ENCODE measurements at regions not wholly inside any gene's neighbourhood (a gene's known extent, or its start where the extent isn't known, plus 50 kb on each side); places are given as distances from the start of the nearest gene placed in this dataset.

DNA sequence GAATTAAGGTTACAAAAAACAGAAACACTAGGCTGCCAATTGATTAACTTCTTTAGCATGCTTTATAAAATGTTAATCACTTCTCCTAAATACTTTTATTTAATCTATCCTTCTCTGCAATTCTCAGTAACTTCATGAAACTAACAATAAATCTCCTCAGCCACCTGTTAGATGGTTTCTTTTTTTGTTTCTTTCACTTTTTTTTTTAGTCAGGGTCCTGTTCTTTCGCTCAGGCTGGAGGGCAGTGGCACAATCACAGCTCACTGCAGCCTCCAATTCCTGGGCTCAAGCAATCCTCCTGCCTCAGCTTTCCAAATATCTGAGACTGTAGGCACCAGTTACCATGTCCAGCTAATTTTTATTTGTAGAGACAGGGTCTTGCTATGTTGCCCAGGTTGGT is 213.4 kb upstream of the STK17B start:
- no peak overlapping the region for H3K9ac ChIP-seq (ENCODE audit: low read length)
- CTCF ChIA-PET = no interaction called here

DNA sequence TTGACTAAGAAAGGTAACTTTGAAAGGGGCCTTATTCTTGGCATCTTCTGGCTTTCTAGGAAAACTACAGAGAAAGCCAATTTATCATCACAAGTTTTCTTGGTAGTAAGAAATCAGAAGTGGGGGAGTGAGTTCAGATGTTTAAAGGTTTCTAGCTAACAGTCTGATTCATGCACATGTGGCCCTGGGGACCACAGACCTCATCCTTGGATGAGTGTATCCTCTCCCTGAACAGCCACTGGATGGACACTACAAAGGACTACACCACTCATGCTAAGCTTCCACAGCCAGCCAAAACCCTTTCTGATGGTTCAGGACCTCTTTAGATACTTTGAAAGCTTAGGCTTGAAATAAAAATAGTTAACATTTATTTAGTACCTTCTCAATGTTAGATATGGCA is 218.3 kb upstream of the STK17B start:
- ChIA-PET CTCF (no interaction called here), POLR2A (no interaction called here)
- no peaks in the 10 kb centered on the region for H3K9me3 Mint-ChIP-seq (ENCODE audit: insufficient read depth)
- intact Hi-C loops (cut with micrococcal nuclease) = no loop called here
- TF ChIP-seq CTCF (IDR thresholded peaks at IDR 0.05) = no peak
- no peaks in the 10 kb centered on the region for H3K36me3 ChIP-seq (replicated peaks in 1 of 2; ENCODE audit: control extremely low read depth in 1 of 2, control insufficient read depth in 1 of 2, extremely low read depth in 1 of 2, insufficient read depth in 2 of 2, low read length in 1 of 2)
- no peak overlapping the region for H3K27ac ChIP-seq (ENCODE audit: low read length in 2 of 2)
- H2AFZ ChIP-seq (ENCODE audit: insufficient read depth, low read depth, low read length, poor library complexity, severe bottlenecking) = no peak overlapping the region
- peaks cover 6% of the 10 kb centered on the region for H3K27me3 Mint-ChIP-seq
- no peak overlapping the region for H3K4me3 Mint-ChIP-seq
- no peak overlapping the region for H3K4me2 ChIP-seq (replicated peaks; ENCODE audit: low read depth, low read length, poor library complexity, severe bottlenecking)
- H3K9me3 ChIP-seq (ENCODE audit: control extremely low read depth in 1 of 3, control insufficient read depth in 2 of 3, insufficient read depth in 1 of 3, low read length in 2 of 3) = no peaks in the 10 kb centered on the region
- no peaks in the 10 kb centered on the region for H3K27me3 ChIP-seq (replicated peaks in 1 of 4; ENCODE audit: control extremely low read depth in 1 of 4, control insufficient read depth in 3 of 4, insufficient read depth in 4 of 4, low read length in 3 of 4)
- H3K4me1 Mint-ChIP-seq = no peaks in the 10 kb centered on the region
- H3K27ac Mint-ChIP-seq = no peak overlapping the region
- no peaks in the 10 kb centered on the region for H4K20me1 ChIP-seq (ENCODE audit: control insufficient read depth, insufficient read depth, low read length, poor library complexity, severe bottlenecking)
- no peaks in the 10 kb centered on the region for H3K79me2 ChIP-seq (ENCODE audit: control insufficient read depth, insufficient read depth, low read length)
- DNase-seq (no peak), ATAC-seq (ENCODE audit: low read depth) (no peak)
- no peak overlapping the region for H3K4me3 ChIP-seq (ENCODE audit: control extremely low read depth in 1 of 5, extremely low read depth in 1 of 5, insufficient read depth in 1 of 5, low read depth in 2 of 5, low read length in 4 of 5)
- no peak overlapping the region for H3K9ac ChIP-seq (ENCODE audit: low read length)
- no peaks in the 10 kb centered on the region for H3K4me1 ChIP-seq (ENCODE audit: control insufficient read depth in 2 of 2, insufficient read depth in 2 of 2, low read length in 2 of 2)

More for the DNA sequence above, 213.4 kb upstream of the STK17B start:
- no CpG with 5 or more reads among the region's 1 CpG for WGBS (ENCODE audit: insufficient coverage)
- ATAC-seq (ENCODE audit: low read depth) (no peak), DNase-seq (no peak)
- POLR2A ChIA-PET = no interaction called here
- Histone ChIP-seq H3K27me3 (replicated peaks in 1 of 4; ENCODE audit: control extremely low read depth in 1 of 4, control insufficient read depth in 3 of 4, insufficient read depth in 4 of 4, low read length in 3 of 4) (no peaks in the 10 kb centered on the region), H3K9me3 (ENCODE audit: control extremely low read depth in 1 of 3, control insufficient read depth in 2 of 3, insufficient read depth in 1 of 3, low read length in 2 of 3) (no peaks in the 10 kb centered on the region), H3K36me3 (replicated peaks in 1 of 2; ENCODE audit: control extremely low read depth in 1 of 2, control insufficient read depth in 1 of 2, extremely low read depth in 1 of 2, insufficient read depth in 2 of 2, low read length in 1 of 2) (no peaks in the 10 kb centered on the region), H3K4me3 (ENCODE audit: control extremely low read depth in 1 of 5, extremely low read depth in 1 of 5, insufficient read depth in 1 of 5, low read depth in 2 of 5, low read length in 4 of 5) (no peak overlapping the region), H3K79me2 (ENCODE audit: control insufficient read depth, insufficient read depth, low read length) (no peaks in the 10 kb centered on the region), H3K4me2 (replicated peaks; ENCODE audit: low read depth, low read length, poor library complexity, severe bottlenecking) (no peak overlapping the region), H3K27ac (ENCODE audit: low read length in 2 of 2) (no peak overlapping the region), H4K20me1 (ENCODE audit: control insufficient read depth, insufficient read depth, low read length, poor library complexity, severe bottlenecking) (no peaks in the 10 kb centered on the region), H2AFZ (ENCODE audit: insufficient read depth, low read depth, low read length, poor library complexity, severe bottlenecking) (no peak overlapping the region), H3K4me1 (ENCODE audit: control insufficient read depth in 2 of 2, insufficient read depth in 2 of 2, low read length in 2 of 2) (no peaks in the 10 kb centered on the region)
- Mint-ChIP-seq H3K4me1 (no peaks in the 10 kb centered on the region), H3K9me3 (ENCODE audit: insufficient read depth) (no peaks in the 10 kb centered on the region), H3K27ac (no peak overlapping the region), H3K27me3 (no peaks in the 10 kb centered on the region), H3K4me3 (no peak overlapping the region)
- intact Hi-C loops (cut with micrococcal nuclease) = no loop called here
- TF ChIP-seq EZH2 (IDR thresholded peaks at IDR 0.05; ENCODE audit: borderline replicate concordance, insufficient read depth, low read depth, low read length, poor library complexity, severe bottlenecking) (no peak), CTCF (IDR thresholded peaks at IDR 0.05) (no peak)
